SK-N-SH treated with all-trans-retinoic acid at 6 μM for 48 hours (cell line): ENCODE measurements at regions not wholly inside any gene's neighbourhood (a gene's known extent, or its start where the extent isn't known, plus 50 kb on each side); places are given as distances from the start of the nearest gene placed in this dataset.

Experiments
- ATAC-seq: fragments of 200-7000 bp; cut with Tn5 transposase; 3 replicates; pipeline ENCODE4 v1.9.1; 2020; ENCODE audit warnings: mild to moderate bottlenecking, moderate library complexity
- ARNTL ChIP-seq: fragments of 450-650 bp; formaldehyde crosslinking; IDR thresholded peaks from 2 replicates; pipeline ENCODE4 v1.5.0; 2020; ENCODE audit warnings: low read depth, mild to moderate bottlenecking, moderate library complexity, borderline replicate concordance
- CREB5 ChIP-seq: fragments of 250-450 bp; sonication (Bioruptor Pico); IDR thresholded peaks from 2 replicates; pipeline ENCODE4 v1.5.1; 2020; ENCODE audit warnings: low read depth, mild to moderate bottlenecking, moderate library complexity
- CSDC2 ChIP-seq: fragments of 250-450 bp; sonication (Bioruptor Pico); IDR thresholded peaks from 2 replicates; pipeline ENCODE4 v1.5.0; 2020; ENCODE audit warnings: mild to moderate bottlenecking, moderate library complexity
- CSRNP3 ChIP-seq: fragments of 250-450 bp; sonication (Bioruptor Pico); IDR thresholded peaks from 2 replicates; pipeline ENCODE4 v1.5.1; 2021; ENCODE audit warnings: mild to moderate bottlenecking, moderate library complexity
- ESRRG ChIP-seq: fragments of 250-450 bp; sonication (Bioruptor Pico); IDR thresholded peaks from 2 replicates; pipeline ENCODE4 v1.6.1; 2021; ENCODE audit warnings: mild to moderate bottlenecking
- GLIS3 ChIP-seq: fragments of 250-450 bp; sonication (Bioruptor Pico); IDR thresholded peaks from 2 replicates; pipeline ENCODE4 v1.5.0; 2020; ENCODE audit warnings: mild to moderate bottlenecking, moderate library complexity
- ISL1 ChIP-seq: fragments of 250-450 bp; sonication (Bioruptor Pico); IDR thresholded peaks from 2 replicates; pipeline ENCODE4 v2.1.2; 2022; ENCODE audit warnings: mild to moderate bottlenecking, moderate library complexity
- OSR1 ChIP-seq: fragments of 250-450 bp; sonication (Bioruptor Pico); IDR thresholded peaks from 2 replicates; pipeline ENCODE4 v1.8.0; 2022; ENCODE audit warnings: moderate library complexity, mild to moderate bottlenecking, inconsistent platforms
- PATZ1 ChIP-seq: fragments of 250-450 bp; sonication (Bioruptor Pico); IDR thresholded peaks from 2 replicates; pipeline ENCODE4 v1.8.0; 2020; ENCODE audit warnings: mild to moderate bottlenecking, moderate library complexity, borderline replicate concordance
- POU6F1 ChIP-seq: fragments of 250-450 bp; sonication (Bioruptor Pico); IDR thresholded peaks from 2 replicates; pipeline ENCODE4 v1.8.0; 2021; ENCODE audit warnings: low read depth, mild to moderate bottlenecking, moderate library complexity, borderline replicate concordance
- PPARA ChIP-seq: fragments of 250-450 bp; sonication (Bioruptor Pico); IDR thresholded peaks from 2 replicates; pipeline ENCODE4 v1.5.0; 2020; ENCODE audit warnings: mild to moderate bottlenecking, borderline replicate concordance
- SNAI2 ChIP-seq: fragments of 250-450 bp; sonication (Bioruptor Pico); IDR thresholded peaks from 2 replicates; pipeline ENCODE4 v1.5.0; 2020; ENCODE audit warnings: mild to moderate bottlenecking, moderate library complexity
- TOX ChIP-seq: fragments of 250-450 bp; sonication (Bioruptor Pico); IDR thresholded peaks from 2 replicates; pipeline ENCODE4 v1.8.0; 2021; ENCODE audit warnings: mild to moderate bottlenecking, moderate library complexity, borderline replicate concordance
- TSHZ2 ChIP-seq: fragments of 250-450 bp; sonication (Bioruptor Pico); IDR thresholded peaks from 2 replicates; pipeline ENCODE4 v1.5.0; 2020; ENCODE audit warnings: mild to moderate bottlenecking, moderate library complexity
- ZC3H10 ChIP-seq: fragments of 250-450 bp; sonication (Bioruptor Pico); IDR thresholded peaks from 2 replicates; pipeline ENCODE4 v1.5.1; 2021; ENCODE audit warnings: mild to moderate bottlenecking, moderate library complexity
- ZFP3 ChIP-seq: fragments of 250-450 bp; sonication (Bioruptor Pico); IDR thresholded peaks from 2 replicates; pipeline ENCODE4 v1.5.0; 2020; ENCODE audit warnings: mild to moderate bottlenecking, moderate library complexity
- ZFP30 ChIP-seq: fragments of 450-650 bp; formaldehyde crosslinking; IDR thresholded peaks from 2 replicates; pipeline ENCODE4 v1.5.0; 2022; ENCODE audit warnings: mild to moderate bottlenecking, moderate library complexity
- ZNF565 ChIP-seq: fragments of 450-650 bp; formaldehyde crosslinking; conservative IDR thresholded peaks from 2 replicates; pipeline ENCODE4 v1.5.0; 2020; ENCODE audit warnings: low read depth, mild to moderate bottlenecking, moderate library complexity
- ZNF70 ChIP-seq: fragments of 450-650 bp; formaldehyde crosslinking; IDR thresholded peaks from 2 replicates; pipeline ENCODE4 v1.5.0; 2020; ENCODE audit warnings: mild to moderate bottlenecking, moderate library complexity
- ZNF8 ChIP-seq: fragments of 450-650 bp; formaldehyde crosslinking; IDR thresholded peaks from 2 replicates; pipeline ENCODE4 v1.5.0; 2020; ENCODE audit warnings: mild to moderate bottlenecking, moderate library complexity

- ATAC-seq: no peak
- TF ChIP-seq ZFP30 (CRISPR knock-in tag) (no peak), ZNF8 (no peak), GLIS3 (CRISPR knock-in tag) (no peak), ESRRG (CRISPR knock-in tag) (no peak), ZC3H10 (no peak), ISL1 (CRISPR knock-in tag) (no peak), CSDC2 (CRISPR knock-in tag) (no peak), PATZ1 (no peak), SNAI2 (no peak), PPARA (no peak), TSHZ2 (CRISPR knock-in tag) (no peak), CREB5 (no peak), ZFP3 (CRISPR knock-in tag) (no peak), OSR1 (CRISPR knock-in tag) (no peak), POU6F1 (no peak), TOX (CRISPR knock-in tag) (no peak), ZNF565 (CRISPR knock-in tag) (no peak), ARNTL (CRISPR knock-in tag) (no peak), ZNF70 (CRISPR knock-in tag) (no peak)
Observed at GRCh38 chr5:103358305-103358995, 99.9 kb downstream of the MACIR start.

GRCh38 chr5:103357636-103358035, 99.1 kb downstream of the MACIR start:
- no peak for TF ChIP-seq PATZ1
- TF ChIP-seq TSHZ2 (CRISPR knock-in tag): no peak
- no peak for TF ChIP-seq ZFP30 (CRISPR knock-in tag)
- no peak for TF ChIP-seq ZNF565 (CRISPR knock-in tag)
- TF ChIP-seq ZFP3 (CRISPR knock-in tag): no peak
- TF ChIP-seq TOX (CRISPR knock-in tag): no peak
- no peak for TF ChIP-seq ISL1 (CRISPR knock-in tag)
- no peak for TF ChIP-seq CSRNP3 (CRISPR knock-in tag)
- TF ChIP-seq ZNF70 (CRISPR knock-in tag): no peak
- TF ChIP-seq ZNF8: no peak
- TF ChIP-seq ARNTL (CRISPR knock-in tag): no peak
- no peak for TF ChIP-seq GLIS3 (CRISPR knock-in tag)
- TF ChIP-seq, all 23 proteins: peak for 0
- ATAC-seq: no peak
